GM10266 (cell line): ENCODE measurements at regions not wholly inside any gene's neighbourhood (a gene's known extent, or its start where the extent isn't known, plus 50 kb on each side); places are given as distances from the start of the nearest gene placed in this dataset.

Experiments
- DNase-seq: peaks from one replicate; pipeline ENCODE4 v3.0.0; 2012; ENCODE audit errors: extremely low spot score
- CTCF ChIP-seq: IDR thresholded peaks from 2 replicates; pipeline ENCODE4 v1.5.1; 2012; ENCODE audit warnings: mild to moderate bottlenecking, low read depth; ENCODE audit not compliant: control insufficient read depth, insufficient read depth; ENCODE audit errors: missing control alignments

GRCh38 chr14:106845286-106846087 lies 1319.1 kb downstream of the TMEM121 start:
- peak; percentile 18 for DNase-seq
- no peak for TF ChIP-seq CTCF

GRCh38 chr14:106846218-106846617 lies 1319.8 kb downstream of the TMEM121 start:
- DNase-seq = no peak
- no peak for TF ChIP-seq CTCF

- peak; percentile 29 for DNase-seq
These were observed 1322.1 kb downstream of the TMEM121 start for GRCh38 chr14:106848330-106849121.

GRCh38 chr14:106850913-106851825 lies 1324.8 kb downstream of the TMEM121 start:
- TF ChIP-seq CTCF = no peak
- DNase-seq = peak; percentile 29

More at GRCh38 chr14:106848330-106849121, 1322.1 kb downstream of the TMEM121 start:
- peak; percentile 45 for TF ChIP-seq CTCF

- peak; percentile 61 for DNase-seq
- TF ChIP-seq CTCF = peak; percentile 82
These were observed 1346.4 kb downstream of the TMEM121 start for GRCh38 chr14:106872611-106873446.

- no peak for TF ChIP-seq CTCF
- DNase-seq = no peak
These were observed 1348.0 kb downstream of the TMEM121 start for GRCh38 chr14:106874350-106874749.
